Heart left ventricle (tissue), 13 donors: ENCODE measurements at regions not wholly inside any gene's neighbourhood (a gene's known extent, or its start where the extent isn't known, plus 50 kb on each side); places are given as distances from the start of the nearest gene placed in this dataset.

Experiments used
- POLR2A ChIP-seq, 2 donors: fragments of 450-650 bp; IDR thresholded peaks; one replicate each; pipeline ENCODE4 v1.6.1; 2017; ENCODE audit warnings: antibody characterized with exemption in 2 of 2, mild to moderate bottlenecking in 2 of 2, moderate library complexity in 2 of 2
- TF ChIP-seq, protein P1 (sequence below), 12 donors: fragments of 200-600 bp; sonication (generic) in 4 of 12; IDR thresholded peaks; one replicate each; pipeline versions ENCODE4 v1.5.0 to v1.8.0; 2018 to 2022; ENCODE audit warnings: antibody characterized with exemption in 12 of 12, mild to moderate bottlenecking in 5 of 12
- donor health status: ischemic (EF 13 %, LVEDD 7.1; RV severe dilation, severe dysfunction).
- donor health status: DM: no; HTN: yes; CAD: no.
- donor health status: DM: no; HTN: no; CAD: no.
- donor health status: ischemic (EF 25% LVEDD 6.9; RV normal size, moderate dysfunction).
- donor health status: ischemic (EF 25% LVEDD 5.7; RV mildly dilated, moderate dysfunction).
- donor health status: ischemic (EF 35%, LVEDD 5.7; RV mildly dilated, moderate dysfunction).
- donor health status: nonischemic (EF 11% LVEDD 7.7; RV severe dilation, severe dysfunction).
- donor health status: DM: yes; HTN: yes; CAD: no.
- donor health status: PGD.
- donor health status: ischemic (EF 29% LVEDD 5.4; RV normal size, mild dysfunction).
- donor health status: nonischemic (EF 23%, LVEDD 6.1; RV moderate dilation, normal function).

DNA sequence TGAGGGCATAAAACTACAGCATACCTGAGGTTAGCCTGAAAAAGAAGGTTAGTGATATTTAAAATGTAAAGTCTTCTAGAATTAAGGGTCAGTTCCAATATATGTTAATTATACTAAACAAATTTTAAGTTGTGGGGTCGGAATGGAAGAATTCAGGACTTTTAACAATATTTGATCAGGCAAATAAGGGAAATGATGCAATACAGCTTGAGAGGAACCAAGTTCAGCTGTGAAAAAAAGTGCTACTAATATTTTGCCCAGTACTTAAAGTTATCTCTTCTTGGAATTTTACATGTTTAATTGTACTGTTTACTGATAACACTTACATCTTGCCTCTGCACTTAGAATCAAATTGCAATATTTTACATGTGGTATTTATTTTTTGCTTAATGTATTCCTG is 345.5 kb upstream of the CWC22 start:
- TF ChIP-seq, protein P1, sequence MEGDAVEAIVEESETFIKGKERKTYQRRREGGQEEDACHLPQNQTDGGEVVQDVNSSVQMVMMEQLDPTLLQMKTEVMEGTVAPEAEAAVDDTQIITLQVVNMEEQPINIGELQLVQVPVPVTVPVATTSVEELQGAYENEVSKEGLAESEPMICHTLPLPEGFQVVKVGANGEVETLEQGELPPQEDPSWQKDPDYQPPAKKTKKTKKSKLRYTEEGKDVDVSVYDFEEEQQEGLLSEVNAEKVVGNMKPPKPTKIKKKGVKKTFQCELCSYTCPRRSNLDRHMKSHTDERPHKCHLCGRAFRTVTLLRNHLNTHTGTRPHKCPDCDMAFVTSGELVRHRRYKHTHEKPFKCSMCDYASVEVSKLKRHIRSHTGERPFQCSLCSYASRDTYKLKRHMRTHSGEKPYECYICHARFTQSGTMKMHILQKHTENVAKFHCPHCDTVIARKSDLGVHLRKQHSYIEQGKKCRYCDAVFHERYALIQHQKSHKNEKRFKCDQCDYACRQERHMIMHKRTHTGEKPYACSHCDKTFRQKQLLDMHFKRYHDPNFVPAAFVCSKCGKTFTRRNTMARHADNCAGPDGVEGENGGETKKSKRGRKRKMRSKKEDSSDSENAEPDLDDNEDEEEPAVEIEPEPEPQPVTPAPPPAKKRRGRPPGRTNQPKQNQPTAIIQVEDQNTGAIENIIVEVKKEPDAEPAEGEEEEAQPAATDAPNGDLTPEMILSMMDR (IDR thresholded peaks at IDR 0.05) = no peak
- TF ChIP-seq POLR2A (IDR thresholded peaks at IDR 0.05) = no peak
